HEK293T (cell line): ENCODE measurements at regions not wholly inside any gene's neighbourhood (a gene's known extent, or its start where the extent isn't known, plus 50 kb on each side); places are given as distances from the start of the nearest gene placed in this dataset.
"Not testable (repeated sequence)": the region's sequence is repeated elsewhere in the genome, so short reads cannot be mapped to it uniquely, and the experiment has no call there.

Experiments
- CTCF ChIA-PET: fragments of 350-600 bp; formaldehyde crosslinking; extraction: SDS; loops from one replicate; lab custom pipeline; 2021; ENCODE audit warnings: antibody characterized with exemption, inconsistent platforms; lab: Yijun Ruan, JAX
- POLR2A ChIA-PET: fragments of 350-600 bp; formaldehyde crosslinking; extraction: SDS; loops from one replicate; lab custom pipeline; 2020; ENCODE audit warnings: antibody characterized with exemption, inconsistent platforms; lab: Yijun Ruan, JAX
- DNase-seq: peaks from one replicate; pipeline ENCODE4 v3.0.0; 2012; ENCODE audit warnings: mixed read lengths; ENCODE audit errors: extremely low spot score
- BHLHE40 ChIP-seq: fragments of 450-650 bp; IDR thresholded peaks from 2 replicates; pipeline ENCODE4 v1.6.1; 2016; ENCODE audit warnings: mild to moderate bottlenecking, moderate library complexity, borderline replicate concordance
- CTBP1 ChIP-seq: fragments of 450-650 bp; IDR thresholded peaks from 2 replicates; pipeline ENCODE4 v1.6.1; 2016; ENCODE audit warnings: borderline replicate concordance
- ELF4 ChIP-seq: fragments of 450-650 bp; IDR thresholded peaks from 2 replicates; pipeline ENCODE4 v1.6.1; 2017; ENCODE audit warnings: antibody characterized with exemption
- FOXA1 ChIP-seq: fragments of 450-650 bp; IDR thresholded peaks from 2 replicates; pipeline ENCODE4 v1.6.1; 2016; ENCODE audit warnings: mild to moderate bottlenecking
- FOXK2 ChIP-seq: fragments of 450-650 bp; IDR thresholded peaks from 2 replicates; pipeline ENCODE4 v1.6.1; 2016; ENCODE audit warnings: mild to moderate bottlenecking
- FOXM1 ChIP-seq: fragments of 450-650 bp; IDR thresholded peaks from 2 replicates; pipeline ENCODE4 v1.6.1; 2017; ENCODE audit warnings: mild to moderate bottlenecking, borderline replicate concordance
- HDGF ChIP-seq: fragments of 450-650 bp; IDR thresholded peaks from 2 replicates; pipeline ENCODE4 v1.6.1; 2017; ENCODE audit warnings: antibody characterized with exemption, borderline replicate concordance
- L3MBTL2 ChIP-seq: fragments of 450-650 bp; conservative IDR thresholded peaks from 2 replicates; pipeline ENCODE4 v1.6.1; 2016; ENCODE audit warnings: mild to moderate bottlenecking
- LEF1 ChIP-seq: fragments of 450-650 bp; IDR thresholded peaks from 2 replicates; pipeline ENCODE4 v1.6.1; 2017; ENCODE audit warnings: mild to moderate bottlenecking, borderline replicate concordance
- NFRKB ChIP-seq: fragments of 450-650 bp; IDR thresholded peaks from 2 replicates; pipeline ENCODE4 v1.6.1; 2016; ENCODE audit warnings: mild to moderate bottlenecking, moderate library complexity
- PKNOX1 ChIP-seq: fragments of 450-650 bp; IDR thresholded peaks from 2 replicates; pipeline ENCODE4 v1.6.1; 2016
- SP1 ChIP-seq: fragments of 450-650 bp; IDR thresholded peaks from 2 replicates; pipeline ENCODE4 v1.6.1; 2017
- SUZ12 ChIP-seq: fragments of 450-650 bp; IDR thresholded peaks from 2 replicates; pipeline ENCODE4 v1.6.1; 2016; ENCODE audit warnings: mild to moderate bottlenecking
- TARDBP ChIP-seq: fragments of 450-650 bp; IDR thresholded peaks from 2 replicates; pipeline ENCODE4 v1.6.1; 2016
- ZNF384 ChIP-seq: fragments of 450-650 bp; IDR thresholded peaks from 2 replicates; pipeline ENCODE4 v1.6.1; 2016

DNA sequence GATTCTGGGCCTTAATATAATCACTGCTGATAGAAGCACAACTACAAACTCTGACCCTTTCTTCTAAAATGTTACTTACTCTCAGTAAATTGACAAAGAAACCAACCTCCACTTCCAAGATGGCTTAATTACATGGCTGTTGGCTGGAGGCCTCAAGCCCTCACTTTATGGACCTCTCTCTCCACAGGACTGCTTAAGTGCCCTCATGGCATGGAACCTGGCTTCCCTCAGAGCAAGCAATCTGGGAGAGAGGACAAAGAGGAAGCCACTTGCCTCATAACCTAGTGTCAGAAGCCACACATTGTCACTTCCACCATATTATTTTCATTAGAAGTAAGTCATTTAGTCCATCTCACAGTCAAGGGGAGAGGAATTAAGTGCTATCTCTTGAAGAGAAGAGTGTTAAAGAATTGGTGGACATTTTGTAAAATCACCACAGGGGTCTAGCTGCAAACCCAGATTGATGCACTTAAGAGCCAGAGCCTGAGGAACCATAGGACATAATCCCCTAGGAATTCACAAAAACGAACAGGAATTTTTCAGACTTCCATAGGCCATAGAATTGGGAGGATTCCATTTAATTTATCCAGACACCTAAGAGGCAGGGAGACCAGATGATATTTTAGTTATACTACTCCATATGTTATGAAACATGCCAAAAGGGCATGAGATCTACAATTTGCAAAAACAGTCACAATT, 97.5 kb upstream of the TNFSF4 start:
- POLR2A ChIA-PET: no interaction called here
- CTCF ChIA-PET: no interaction called here
- DNase-seq: no peak
- TF ChIP-seq ZNF384: no peak
- no peak for TF ChIP-seq TARDBP
- no peak for TF ChIP-seq ELF4
- no peak for TF ChIP-seq FOXA1
- TF ChIP-seq NFRKB: no peak
- TF ChIP-seq LEF1: no peak
- no peak for TF ChIP-seq FOXK2
- no peak for TF ChIP-seq BHLHE40
- TF ChIP-seq CTBP1: no peak
- no peak for TF ChIP-seq HDGF
- no peak for TF ChIP-seq SUZ12
- no peak for TF ChIP-seq L3MBTL2
- TF ChIP-seq SP1: no peak

DNA sequence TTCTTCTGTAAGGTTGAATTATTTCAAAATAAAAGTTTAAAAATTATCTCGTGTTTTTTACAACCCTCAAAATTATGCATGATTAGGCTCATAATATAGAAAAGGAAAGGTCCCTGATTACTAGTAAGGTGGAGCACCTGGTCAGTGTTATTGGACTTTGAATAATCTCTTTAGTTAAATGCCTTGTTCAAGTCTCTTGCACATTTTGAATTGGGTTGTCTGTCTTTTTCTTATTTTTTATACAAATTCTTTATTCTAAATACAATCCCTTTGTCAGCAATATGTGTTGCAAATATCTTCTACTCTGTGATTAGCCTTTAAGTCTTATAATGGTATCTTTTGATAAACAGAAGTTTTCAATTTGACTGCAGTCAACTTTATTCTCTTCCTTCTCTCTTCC, 100.7 kb upstream of the TNFSF4 start:
- TF ChIP-seq CTBP1 (no peak), TARDBP (no peak), FOXK2 (no peak), ELF4 (no peak)
- POLR2A ChIA-PET: no interaction called here
- CTCF ChIA-PET: no interaction called here
- no peak for DNase-seq

GRCh38 chr1:173314656-173315055, 107.5 kb upstream of the TNFSF4 start:
- POLR2A ChIA-PET: no interaction called here
- DNase-seq: no peak
- TF ChIP-seq BHLHE40 (no peak), SP1 (no peak), ELF4 (no peak), TARDBP (no peak)
- CTCF ChIA-PET: no interaction called here

DNA sequence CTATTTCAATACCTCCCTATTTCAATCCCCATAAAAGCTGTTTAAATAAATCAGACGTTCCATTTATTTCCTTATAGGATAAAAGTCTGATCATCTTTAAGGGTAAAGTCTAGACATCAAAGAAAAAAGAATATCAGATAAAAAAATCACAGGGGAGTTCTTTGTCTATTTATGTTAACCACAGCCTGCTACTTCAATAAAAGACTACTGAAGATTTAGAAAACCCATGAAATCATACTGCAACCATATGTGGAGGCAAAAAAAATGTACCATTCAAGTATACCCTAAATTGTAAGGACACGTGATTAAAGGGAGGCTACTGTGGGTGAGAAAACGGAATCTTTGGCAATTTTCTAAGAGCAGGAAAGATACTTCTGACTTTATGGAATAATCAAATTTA, 108.2 kb upstream of the TNFSF4 start:
- TF ChIP-seq CTBP1 (no peak), SUZ12 (no peak), LEF1 (no peak), FOXK2 (no peak), BHLHE40 (no peak), ZNF384 (no peak), NFRKB (no peak), ELF4 (no peak)
- CTCF ChIA-PET: no interaction called here
- POLR2A ChIA-PET: no interaction called here
- DNase-seq: no peak

DNA sequence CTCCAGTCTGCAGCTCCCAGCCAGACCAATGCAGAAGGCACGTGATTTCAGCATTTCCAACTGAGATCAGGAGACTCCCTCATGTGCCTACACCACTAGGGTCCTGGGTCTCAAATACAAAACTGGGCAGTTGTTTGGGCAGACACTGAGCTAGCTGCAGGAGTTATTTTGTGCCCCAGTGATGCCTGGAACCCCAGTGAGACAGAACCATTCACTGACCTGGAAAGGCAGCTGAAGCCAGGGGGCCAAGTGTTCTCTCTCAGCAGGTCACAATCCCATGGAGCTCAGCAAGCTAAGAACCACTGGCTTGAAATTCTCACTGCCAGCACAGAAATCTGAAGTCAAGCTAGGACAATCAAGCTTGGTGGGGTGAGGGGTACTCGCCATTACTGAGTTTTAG, 111.7 kb upstream of the TNFSF4 start:
- TF ChIP-seq SP1 (no peak), NFRKB (no peak), PKNOX1 (no peak), L3MBTL2 (no peak), FOXM1 (no peak), BHLHE40 (no peak), FOXK2 (no peak), HDGF (no peak), LEF1 (no peak), ZNF384 (no peak), TARDBP (no peak), ELF4 (no peak)
- ChIA-PET CTCF (no interaction called here), POLR2A (no interaction called here)
- no peak for DNase-seq

- DNase-seq, CTCF ChIA-PET, POLR2A ChIA-PET: not testable (repeated sequence)
These were observed 117.2 kb upstream of the TNFSF4 start for GRCh38 chr1:173324352-173324751.

DNA sequence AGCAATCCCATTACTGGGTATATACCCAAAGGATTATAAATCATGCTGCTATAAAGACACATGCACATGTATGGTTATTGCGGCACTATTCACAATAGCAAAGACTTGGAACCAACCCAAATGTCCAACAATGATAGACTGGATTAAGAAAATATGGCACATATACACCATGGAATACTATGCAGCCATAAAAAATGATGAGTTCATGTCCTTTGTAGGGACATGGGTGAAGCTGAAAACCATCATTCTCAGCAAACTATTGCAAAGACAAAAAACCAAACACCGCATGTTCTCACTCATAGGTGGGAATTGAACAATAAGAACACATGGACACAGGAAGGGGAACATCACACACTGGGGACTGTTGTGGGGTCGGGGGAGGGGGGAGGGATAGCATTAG, 120.9 kb upstream of the TNFSF4 start:
- CTCF ChIA-PET, POLR2A ChIA-PET, DNase-seq: not testable (repeated sequence)

- TF ChIP-seq SP1 (no peak), HDGF (no peak), CTBP1 (no peak), BHLHE40 (no peak), ZNF384 (no peak), PKNOX1 (no peak)
- CTCF ChIA-PET: interaction anchor here (0.7 kb wide), 1 partner anchor 1108 kb away, joined by 3 read pairs; no protein-coding TSS in a partner anchor
- POLR2A ChIA-PET: no interaction called here
- no peak for DNase-seq
These were observed 121.8 kb upstream of the TNFSF4 start for GRCh38 chr1:173328961-173329360.
